NOMO-1 treated with dmso at 0.1 percent for 144 hours (cell line): ENCODE measurements at regions not wholly inside any gene's neighbourhood (a gene's known extent, or its start where the extent isn't known, plus 50 kb on each side); places are given as distances from the start of the nearest gene placed in this dataset.
"Not testable (repeated sequence)": the region's sequence is repeated elsewhere in the genome, so short reads cannot be mapped to it uniquely, and the experiment has no call there.

Experiments
- DNase-seq: peaks from one replicate; lab custom pipeline; 2025; ENCODE audit not compliant: unreplicated experiment; lab: John Stamatoyannopoulos, UW

DNA sequence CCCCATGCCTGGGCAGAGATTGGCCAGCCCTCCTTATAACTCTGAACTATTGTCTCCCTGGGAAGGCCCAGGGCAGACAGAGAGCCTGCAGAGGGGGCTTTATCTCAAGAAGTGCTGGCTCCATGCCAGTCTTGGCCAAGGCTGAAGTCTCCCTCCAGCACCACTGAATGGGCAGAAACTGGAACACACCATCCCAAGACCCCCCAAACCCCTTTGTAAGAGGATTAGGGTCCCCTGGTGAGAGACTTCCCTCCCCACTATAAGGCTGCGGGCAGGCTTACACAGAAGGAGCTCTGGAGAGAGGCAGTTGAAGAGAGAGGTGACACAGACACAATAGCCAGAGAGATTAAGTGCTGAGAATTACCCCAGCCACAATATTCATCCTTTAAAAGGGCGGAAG lies 97.2 kb downstream of the NAV1 start:
- DNase-seq, result no peak

DNA sequence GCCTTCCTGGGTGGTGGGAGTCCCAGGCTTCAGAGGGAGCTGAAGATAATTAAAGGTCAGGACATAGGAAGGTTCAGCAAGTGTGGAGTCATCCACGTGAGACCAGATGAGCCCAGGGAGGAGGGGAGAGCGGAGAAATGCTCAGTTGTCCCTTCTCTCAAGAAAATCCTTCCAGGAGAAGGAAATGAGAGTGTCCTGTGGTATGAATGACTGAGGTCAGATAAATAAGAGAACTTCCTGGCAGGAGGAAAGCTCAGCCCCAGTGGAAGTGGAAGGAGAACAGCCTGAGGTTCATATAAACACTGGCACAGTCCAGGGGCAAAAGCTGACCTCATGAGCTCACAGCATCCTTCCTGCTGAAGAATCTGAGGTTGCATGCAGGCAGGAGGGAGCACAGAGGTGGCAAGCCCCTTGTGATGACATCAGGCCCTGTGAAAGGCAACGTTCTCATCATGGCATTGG lies 97.6 kb downstream of the NAV1 start:
- DNase-seq, result no peak

DNA sequence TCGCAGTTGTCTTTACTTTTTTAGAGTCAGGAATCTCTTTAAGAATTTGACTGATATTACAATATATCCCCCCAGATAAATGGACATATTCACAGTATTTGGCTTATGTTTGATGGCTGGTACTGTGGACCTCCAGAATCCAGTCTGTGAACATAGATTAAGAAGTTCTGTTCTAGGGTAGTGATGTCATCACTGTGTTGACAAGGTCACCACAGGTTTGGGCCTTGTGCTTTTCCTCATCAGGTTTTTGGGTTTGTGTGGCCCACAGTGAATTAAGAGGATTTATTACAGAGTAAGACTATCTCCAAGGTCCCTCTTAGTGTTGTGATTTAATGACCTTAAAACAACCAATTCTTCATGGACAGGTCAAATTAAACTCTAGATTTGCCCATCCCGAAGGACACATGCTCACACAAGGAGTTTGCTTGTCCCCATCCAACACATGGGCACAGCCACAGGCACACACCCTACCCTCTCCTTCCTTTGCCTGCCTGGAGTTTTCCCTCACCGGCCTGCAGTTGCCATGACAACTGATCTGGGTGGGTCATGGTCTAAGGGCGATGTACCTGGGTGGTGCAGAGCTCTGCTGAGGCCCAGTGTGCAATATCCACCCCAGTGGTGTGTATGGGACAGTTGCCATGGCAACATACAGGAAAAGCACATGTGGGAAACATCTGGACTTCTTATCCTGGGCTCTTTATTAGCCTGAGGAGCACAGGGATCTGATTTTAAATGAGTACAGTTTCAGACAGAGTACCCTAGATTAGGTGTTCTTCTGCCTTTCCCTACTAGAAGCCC lies 98.6 kb downstream of the NAV1 start:
- no peak for DNase-seq

DNA sequence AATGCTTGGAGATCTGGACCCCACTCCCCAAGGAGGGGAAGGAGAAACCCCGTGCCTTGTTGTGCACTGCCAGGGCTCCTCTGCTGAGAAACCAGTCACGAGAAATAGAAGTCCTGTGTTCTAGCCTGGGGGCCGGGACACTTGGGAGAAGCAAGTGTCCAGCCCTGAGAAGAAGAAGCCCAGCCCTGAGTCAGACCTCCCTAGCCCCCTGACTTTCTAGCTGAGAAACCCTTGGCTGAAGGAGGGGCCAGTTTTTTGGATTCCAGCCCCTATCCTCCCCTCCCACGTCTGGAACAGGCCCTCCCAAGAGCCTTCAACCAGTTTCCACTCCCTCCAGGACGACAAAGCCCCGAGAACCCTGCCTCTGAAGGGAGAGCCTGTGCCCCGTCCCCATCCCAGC lies 100.5 kb downstream of the NAV1 start:
- no peak for DNase-seq

DNA sequence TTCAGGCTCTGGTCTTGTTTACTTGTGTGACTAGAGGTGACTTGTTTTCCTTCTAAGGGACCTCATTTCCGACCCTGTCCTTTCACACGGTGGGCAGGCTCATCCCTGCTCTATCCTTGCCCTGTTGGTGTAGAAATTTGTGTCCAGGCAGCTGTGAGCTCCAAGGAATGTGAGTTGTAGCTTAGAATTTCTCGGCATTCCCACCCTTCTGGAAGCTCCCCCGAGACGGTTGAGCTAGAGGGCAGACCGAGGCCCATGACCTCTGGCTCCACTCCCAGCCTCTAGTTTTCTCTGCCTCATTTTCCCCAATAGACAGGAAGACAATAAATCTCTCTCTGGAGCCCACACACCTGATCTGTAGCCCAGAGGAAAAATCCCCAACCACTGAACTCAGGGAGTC lies 100.9 kb downstream of the NAV1 start:
- no peak for DNase-seq

DNA sequence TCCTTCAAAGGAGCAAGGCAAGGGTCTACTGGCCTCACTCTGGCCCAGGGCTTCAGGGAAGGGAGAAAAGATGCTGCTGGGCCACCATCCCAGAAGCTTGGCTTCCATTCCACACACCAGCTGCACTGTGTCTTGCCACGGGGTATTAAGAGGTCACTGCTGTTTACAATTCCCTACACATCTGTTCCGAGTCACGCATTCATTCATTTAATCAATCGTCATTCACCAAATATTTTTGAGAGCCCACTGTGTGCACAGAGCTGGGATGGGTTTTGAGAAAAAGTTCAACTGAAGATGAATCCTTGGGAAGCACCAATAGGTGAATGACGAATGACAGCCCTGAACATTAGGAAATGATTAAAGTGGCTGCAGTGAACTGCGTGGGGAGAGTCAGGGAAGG lies 101.7 kb downstream of the NAV1 start:
- no peak for DNase-seq

DNA sequence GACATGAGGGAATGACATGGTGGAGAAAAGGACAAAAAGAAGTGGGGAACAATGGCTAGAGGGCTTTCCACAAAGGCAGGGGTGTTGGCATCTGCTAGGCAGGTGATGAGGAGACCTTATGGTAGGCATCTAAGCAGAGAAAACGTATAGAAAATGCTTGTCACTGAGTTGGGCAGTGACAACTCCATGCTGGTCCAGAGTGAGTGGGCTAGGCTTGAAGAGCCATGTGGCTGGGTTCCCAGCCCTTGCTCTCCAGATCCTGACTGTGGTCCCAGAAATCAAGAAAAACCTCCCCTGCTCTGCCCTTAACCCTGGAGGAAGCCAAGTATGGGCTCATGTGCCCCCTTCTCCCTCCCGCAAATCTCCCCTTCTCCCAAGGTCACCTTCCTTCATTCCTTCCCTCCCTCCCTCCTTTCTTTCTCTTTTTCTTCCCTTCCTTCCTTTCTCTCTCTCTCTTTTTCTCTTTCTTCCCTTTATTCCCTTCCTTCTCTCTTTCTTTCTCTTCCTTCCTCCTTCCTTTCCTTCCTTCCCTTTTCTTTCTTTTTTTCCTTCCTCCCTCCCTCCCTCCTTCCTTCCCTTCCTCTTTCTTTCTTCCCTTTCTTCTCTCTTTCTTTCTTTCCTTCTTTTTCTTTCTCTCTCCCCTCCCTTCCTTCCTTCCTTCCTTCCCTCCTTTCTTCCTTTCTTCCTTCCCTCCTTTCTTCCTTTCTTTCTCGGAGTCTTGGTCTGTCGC lies 102.8 kb downstream of the NAV1 start:
- no peak for DNase-seq

DNA sequence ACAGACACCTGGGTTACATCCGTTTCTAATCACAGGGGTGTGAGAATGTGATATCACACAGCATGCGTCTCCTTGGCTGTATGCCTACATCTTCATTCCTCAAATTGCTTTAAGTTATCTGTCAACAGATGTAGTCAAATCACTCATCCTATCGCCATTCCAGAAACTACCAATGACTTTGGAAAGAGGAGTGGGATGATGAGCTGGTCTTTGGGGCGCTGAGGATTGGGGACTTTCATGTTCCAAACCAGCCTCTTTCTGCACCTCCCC lies 104.8 kb downstream of the NAV1 start:
- no peak for DNase-seq

DNA sequence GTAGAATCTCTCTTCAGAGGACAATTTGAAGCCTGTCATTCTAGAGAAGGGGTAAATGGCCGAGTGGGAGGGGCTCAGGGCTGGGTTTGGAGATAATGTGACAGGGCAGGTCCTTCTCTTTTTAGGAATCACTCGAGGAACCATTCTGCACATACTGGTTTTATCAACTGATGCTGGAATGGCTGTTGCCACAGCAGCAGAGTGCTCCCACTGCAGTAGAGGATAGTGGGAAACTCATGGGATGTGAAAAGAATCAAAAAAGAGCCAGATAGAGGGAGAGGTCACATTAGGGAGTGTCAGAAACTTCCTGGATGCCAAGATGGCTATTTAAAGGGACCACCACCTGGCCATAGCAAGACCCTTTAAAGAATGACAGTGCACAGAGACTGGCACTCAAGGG lies 105.3 kb downstream of the NAV1 start:
- DNase-seq, result no peak

DNA sequence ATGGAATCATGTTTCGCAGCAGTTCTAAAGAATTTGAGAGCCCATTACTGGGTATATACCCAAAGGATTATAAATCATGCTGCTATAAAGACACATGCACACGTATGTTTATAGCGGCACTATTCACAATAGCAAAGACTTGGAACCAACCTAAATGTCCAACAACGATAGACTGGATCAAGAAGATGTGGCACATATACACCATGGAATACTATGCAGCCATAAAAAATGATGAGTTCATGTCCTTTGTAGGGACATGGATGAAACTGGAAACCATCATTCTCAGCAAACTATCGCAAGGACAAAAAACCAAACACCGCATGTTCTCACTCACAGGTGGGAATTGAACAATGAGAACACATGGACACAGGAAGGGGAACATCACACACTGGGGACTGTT lies 106.1 kb downstream of the NAV1 start:
- DNase-seq, result not testable (repeated sequence)

DNA sequence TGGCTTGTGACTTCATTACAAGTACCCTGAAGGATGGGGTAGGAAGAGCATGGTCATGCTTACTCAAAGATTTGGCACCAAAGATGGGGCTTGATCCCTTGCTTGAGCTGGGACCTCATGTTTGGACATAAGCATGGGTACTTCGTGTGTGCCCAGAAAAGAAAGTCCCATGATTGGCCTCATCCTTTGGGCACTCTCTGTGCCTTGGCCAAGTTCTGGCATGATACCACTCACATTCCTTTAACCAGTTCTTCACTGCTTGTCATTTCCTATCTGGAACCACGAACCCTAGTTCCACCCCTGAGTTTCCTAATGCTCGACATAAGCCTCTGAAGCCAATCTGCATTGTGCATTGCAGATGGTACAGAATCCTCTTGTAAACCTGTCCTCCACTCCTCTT lies 107.0 kb downstream of the NAV1 start:
- DNase-seq, result no peak

DNA sequence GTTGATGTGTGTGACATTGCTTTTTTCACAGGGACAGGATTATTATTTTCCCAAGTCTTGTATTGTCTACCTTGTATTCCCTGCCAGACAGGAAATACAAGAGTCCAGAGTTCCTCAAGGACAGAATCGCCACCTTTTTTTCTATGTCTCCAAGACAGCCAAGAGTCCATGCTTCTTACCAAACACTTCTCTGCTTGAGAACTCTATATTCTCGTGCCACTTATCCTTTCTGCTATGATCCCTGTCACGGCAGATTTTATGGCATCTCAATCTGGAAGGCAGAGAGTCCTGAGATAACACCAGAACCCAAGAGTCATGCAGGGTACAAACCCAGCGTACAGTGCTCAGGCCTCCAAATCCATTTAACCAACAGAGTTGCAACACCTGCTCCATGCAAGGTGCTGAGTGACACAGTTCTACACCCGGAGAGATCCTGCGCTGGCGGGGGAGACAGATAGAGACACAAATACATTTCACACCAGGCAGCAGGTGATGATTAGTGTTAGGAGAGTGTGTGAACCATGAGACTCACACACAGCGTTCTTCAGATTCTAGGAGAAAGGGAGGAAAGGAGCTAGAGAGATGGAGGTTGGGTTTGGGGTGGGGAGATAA lies 107.6 kb downstream of the NAV1 start:
- no peak for DNase-seq

DNA sequence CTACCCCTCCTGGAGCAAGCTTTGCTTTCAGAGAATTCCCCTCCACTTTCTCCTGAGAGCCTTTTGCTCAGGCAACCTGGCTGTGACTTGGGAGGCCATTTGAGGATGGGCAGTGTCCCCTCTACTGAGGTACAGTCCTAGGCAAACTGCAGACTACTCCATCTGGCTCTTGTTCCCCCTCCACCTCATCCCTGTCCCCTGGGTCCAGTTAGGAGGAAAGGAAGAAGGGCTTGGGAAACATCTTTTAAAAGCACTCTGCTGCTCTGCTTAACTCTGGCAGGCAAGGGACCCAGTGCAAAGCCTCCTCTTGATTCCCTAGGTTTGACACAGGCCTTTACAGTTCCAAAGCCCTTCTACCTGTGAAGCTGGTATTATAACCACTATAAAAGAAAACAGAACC lies 108.2 kb downstream of the NAV1 start:
- DNase-seq, result no peak

DNA sequence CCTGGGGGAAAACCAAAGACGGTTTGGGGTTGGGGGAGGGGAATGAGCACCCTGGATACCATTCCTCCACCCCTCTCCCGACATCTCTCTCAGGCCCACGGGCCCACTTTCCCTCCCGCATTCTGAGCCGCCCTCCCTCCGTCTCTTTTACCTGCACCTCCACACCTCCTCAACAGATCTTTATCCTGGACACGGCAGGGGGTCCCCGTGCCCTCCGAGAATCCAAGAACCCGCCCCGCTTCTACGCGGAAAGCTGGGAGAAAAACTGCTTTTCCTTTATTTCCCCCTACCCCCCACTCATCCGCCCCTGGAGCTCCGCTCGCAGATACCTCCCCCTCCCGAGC lies 108.8 kb downstream of the NAV1 start:
- no peak for DNase-seq

DNA sequence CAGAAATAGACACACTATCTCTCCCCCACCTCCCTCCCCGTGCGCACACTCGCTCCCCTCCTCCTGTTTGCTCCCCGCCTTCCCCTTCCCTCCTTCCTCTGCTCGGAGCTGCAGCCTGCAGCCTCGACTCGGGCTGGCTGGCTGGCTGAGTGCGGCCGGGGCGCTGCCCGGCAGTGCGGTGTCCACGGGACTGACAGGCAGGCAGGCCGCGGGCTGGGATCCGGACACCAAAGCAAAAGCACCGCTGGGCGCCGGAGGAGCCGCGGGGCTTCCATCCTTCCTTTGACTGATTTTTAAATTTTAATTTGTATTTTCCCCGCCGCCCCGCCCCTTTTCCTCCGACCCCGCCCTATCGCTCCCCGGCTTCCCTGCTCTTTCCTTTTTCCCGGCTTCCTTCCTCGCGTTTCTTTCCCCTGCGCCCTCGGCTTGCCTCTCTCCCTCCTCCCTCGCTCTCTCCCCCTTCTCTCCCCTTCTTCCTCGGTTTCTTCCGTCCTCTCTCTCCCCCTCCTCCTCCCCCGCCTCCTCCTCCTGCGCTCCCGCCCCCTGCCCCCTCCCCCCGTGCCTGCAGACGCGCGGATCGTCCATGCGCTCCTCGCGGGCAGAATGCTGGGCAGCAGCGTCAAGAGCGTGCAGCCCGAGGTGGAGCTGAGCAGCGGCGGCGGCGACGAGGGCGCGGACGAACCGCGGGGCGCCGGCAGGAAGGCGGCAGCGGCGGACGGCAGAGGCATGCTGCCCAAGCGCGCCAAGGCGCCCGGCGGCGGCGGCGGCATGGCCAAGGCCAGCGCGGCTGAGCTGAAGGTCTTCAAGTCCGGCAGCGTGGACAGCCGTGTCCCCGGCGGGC lies 109.4 kb downstream of the NAV1 start:
- DNase-seq, result no peak

DNA sequence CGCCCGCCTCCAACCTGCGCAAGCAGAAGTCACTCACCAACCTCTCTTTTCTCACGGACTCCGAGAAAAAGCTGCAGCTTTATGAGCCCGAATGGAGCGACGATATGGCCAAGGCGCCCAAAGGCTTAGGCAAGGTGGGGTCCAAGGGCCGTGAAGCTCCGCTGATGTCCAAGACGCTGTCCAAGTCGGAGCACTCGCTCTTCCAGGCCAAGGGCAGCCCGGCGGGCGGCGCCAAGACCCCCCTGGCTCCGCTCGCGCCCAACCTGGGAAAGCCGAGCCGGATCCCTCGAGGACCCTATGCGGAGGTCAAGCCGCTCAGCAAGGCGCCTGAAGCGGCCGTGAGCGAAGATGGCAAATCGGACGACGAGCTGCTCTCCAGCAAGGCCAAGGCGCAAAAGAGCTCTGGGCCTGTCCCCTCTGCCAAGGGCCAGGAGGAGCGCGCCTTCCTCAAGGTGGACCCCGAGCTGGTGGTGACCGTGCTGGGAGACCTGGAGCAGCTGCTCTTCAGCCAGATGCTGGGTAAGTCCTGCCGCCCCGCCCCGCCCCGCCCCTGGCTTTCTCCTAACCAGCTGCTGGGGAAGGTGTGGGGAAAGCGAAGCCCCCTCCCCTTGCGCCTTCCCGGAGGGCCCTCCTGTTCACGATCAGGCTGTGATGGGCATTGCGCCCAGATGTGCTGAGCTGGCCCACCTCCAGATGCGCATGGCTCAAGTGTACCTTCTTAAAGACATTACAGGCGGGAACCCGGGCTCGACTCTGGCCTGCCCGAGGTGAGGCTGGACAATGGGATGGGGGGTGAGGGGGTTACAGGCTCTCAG lies 110.2 kb downstream of the NAV1 start:
- DNase-seq, result no peak

DNA sequence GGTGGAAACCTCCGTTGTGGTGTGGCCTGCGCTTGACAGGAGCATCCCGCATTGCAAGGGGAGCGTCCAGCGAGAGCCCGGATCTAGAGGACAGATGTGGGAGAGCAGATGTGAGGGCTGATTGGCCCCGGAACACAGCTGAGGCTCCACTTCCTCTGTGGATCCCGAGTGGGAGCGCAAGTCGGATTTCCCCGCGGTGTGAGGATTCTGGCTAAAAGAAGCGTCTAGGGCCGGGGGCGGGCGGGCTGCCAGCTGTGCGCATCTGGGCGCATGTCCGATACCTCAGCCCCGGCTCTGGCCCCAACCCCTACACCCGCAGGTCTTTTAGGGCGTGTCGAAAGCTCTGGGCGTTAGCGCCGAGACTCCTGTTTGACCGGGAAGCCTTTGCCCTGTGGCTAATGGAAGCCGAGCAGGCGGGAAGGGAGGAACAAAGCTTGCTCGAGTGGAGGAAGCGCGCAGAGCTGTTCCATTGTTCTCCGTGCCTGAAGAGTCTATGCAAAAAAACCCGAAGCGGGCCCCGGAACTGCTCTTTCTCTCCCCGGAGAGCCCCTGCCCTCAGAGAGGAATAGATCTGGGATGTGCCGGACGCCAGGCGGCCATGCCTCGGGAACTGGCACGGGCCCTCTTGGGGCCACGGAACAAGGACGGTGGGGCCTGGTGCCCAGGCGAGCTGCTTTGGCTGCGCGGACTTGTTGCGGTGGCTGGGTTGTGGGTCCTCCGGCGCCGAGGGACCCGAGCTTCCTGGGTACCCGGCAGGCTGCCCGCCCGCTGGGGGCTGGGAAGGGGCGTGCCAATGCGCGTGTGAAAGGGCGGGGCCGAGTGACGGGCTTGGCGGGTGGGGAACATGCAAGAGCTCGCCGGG lies 111.1 kb downstream of the NAV1 start:
- no peak for DNase-seq

DNA sequence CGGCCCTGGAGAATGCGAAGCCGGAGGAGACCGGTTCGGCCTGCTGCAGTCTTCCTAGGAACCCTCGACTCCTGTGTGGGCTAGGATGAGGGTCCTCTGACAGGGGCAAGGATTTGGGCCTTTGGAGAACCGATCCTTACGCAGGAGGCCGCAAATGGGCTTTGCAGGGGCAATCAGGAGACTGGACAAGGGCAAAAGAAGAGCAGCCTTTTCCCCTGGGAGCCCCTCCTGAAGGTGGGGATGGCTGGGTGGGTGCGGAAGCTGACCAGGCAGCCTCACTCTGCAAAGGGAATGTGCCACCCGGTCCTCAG lies 111.7 kb downstream of the NAV1 start:
- DNase-seq, result no peak

DNA sequence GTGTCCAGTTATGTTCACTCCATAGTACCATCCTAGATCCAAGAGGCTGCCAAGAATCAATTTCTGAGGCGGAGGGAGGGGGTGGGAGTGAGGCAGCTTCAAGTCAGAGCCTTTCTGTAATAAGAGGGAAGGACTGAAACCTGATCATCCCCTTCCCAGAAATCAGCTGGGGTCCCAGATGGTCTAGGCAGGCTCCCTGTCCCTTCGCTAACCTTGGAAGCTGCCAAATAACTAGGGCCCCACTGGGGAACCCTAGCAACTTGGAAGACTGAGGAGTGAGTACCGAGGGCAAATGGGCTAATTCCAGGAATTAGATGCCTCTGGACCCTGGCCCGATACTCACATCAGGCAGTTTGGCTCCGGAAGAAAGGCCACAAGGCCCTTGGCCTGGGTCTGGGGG lies 113.3 kb downstream of the NAV1 start:
- no peak for DNase-seq

DNA sequence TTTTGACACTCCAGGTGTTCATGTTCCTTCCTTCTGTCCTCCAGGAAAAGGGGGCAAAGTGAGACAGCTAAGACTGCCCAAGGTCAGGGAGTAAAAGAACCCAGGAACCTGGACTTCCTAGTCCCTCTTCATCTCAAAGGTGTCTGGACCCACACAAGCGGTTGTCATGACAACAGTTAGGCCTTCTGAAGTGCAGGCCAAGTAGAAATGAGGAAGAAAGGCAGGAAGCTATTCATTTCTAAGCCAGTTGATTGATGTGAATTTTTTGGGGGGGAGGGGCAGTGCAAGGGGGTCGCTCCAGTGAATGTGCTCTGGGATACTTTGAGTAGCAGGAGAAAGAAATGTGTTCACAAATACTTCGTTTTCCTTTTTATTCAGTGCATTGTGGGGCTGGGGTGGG lies 114.3 kb downstream of the NAV1 start:
- peak; percentile 34 for DNase-seq
